PC-3 (cell line): ENCODE measurements at regions not wholly inside any gene's neighbourhood (a gene's known extent, or its start where the extent isn't known, plus 50 kb on each side); places are given as distances from the start of the nearest gene placed in this dataset.

Experiments used
- ATAC-seq: fragments of 200-7000 bp; cut with Tn5 transposase; 2 replicates; pipeline ENCODE4 v1.9.1; 2020; ENCODE audit warnings: mild to moderate bottlenecking, moderate library complexity
- BruUV-seq: library from RNA; stranded (reverse); fragments of 400-500 nt; replicated peaks from 2 replicates; lab custom pipeline; 2021; lab: Mats Ljungman, UMichigan
- CTCF ChIA-PET: fragments of 300-600 bp; sonication (Branson Sonifier 250); formaldehyde crosslinking; loops from one replicate; lab custom pipeline; 2022; ENCODE audit warnings: antibody characterized with exemption; lab: Charles Lee
- POLR2A ChIA-PET: fragments of 300-600 bp; sonication (Branson Sonifier 250); formaldehyde crosslinking; loops from one replicate; lab custom pipeline; 2022; ENCODE audit warnings: antibody characterized with exemption; ENCODE audit not compliant: unreplicated experiment; lab: Charles Lee
- DNase-seq: peaks from one replicate; pipeline ENCODE4 v3.0.0-alpha.2; 2015
- H2AFZ ChIP-seq: fragments of 300-600 bp; sonication (generic); 2 replicates; pipeline ENCODE4 v1.6.0; 2016; ENCODE audit warnings: antibody characterized with exemption, low read length
- H3F3A ChIP-seq: fragments of 300-600 bp; sonication (generic); one replicate; pipeline ENCODE4 v1.6.0; 2017; ENCODE audit warnings: antibody characterized with exemption, low read length, control low read depth, mild to moderate bottlenecking; ENCODE audit not compliant: unreplicated experiment
- H3K27ac ChIP-seq: fragments of 300-600 bp; sonication (generic); 2 replicates; pipeline ENCODE4 v1.5.1; 2016; ENCODE audit warnings: mild to moderate bottlenecking, low read length
- H3K27me3 ChIP-seq: fragments of 300-600 bp; sonication (generic); 2 replicates; pipeline ENCODE4 v1.6.1; 2016; ENCODE audit warnings: low read length, mixed read lengths
- H3K36me3 ChIP-seq: fragments of 300-600 bp; sonication (generic); 2 replicates; pipeline ENCODE4 v1.6.1; 2016; ENCODE audit warnings: low read depth, mixed run types, low read length, mixed read lengths
- H3K4me1 ChIP-seq: fragments of 300-600 bp; sonication (generic); 2 replicates; pipeline ENCODE4 v1.5.1; 2016; ENCODE audit warnings: low read length; ENCODE audit not compliant: insufficient read depth
- H3K4me2 ChIP-seq: fragments of 300-600 bp; sonication (generic); 2 replicates; pipeline ENCODE4 v1.6.0; 2016; ENCODE audit warnings: low read length
- H3K4me3 ChIP-seq: fragments of 300-600 bp; sonication (generic); 2 replicates; pipeline ENCODE4 v1.5.1; 2016; ENCODE audit warnings: mild to moderate bottlenecking, low read length, mixed read lengths
- H3K79me2 ChIP-seq: fragments of 300-600 bp; sonication (generic); 2 replicates; pipeline ENCODE4 v1.6.1; 2017; ENCODE audit warnings: low read length, mixed read lengths
- H3K9ac ChIP-seq: fragments of 300-600 bp; sonication (generic); 2 replicates; pipeline ENCODE4 v1.6.0; 2016; ENCODE audit warnings: mild to moderate bottlenecking, low read length
- H3K9me2 ChIP-seq: fragments of 300-600 bp; sonication (generic); replicated peaks from 2 replicates; pipeline ENCODE4 v1.6.1; 2016; ENCODE audit warnings: mixed run types, low read length, mixed read lengths
- H3K9me3 ChIP-seq: fragments of 300-600 bp; sonication (generic); 2 replicates; pipeline ENCODE4 v1.6.1; 2016; ENCODE audit warnings: low read length, mixed read lengths
- H4K20me1 ChIP-seq: fragments of 300-600 bp; sonication (generic); 2 replicates; pipeline ENCODE4 v1.6.1; 2016; ENCODE audit warnings: low read length, mixed read lengths
- EZH2 ChIP-seq: fragments of 300-600 bp; sonication (generic); IDR thresholded peaks from one replicate; pipeline ENCODE4 v1.6.1; 2017; ENCODE audit warnings: antibody characterized with exemption, mild to moderate bottlenecking, low read length; ENCODE audit not compliant: unreplicated experiment
- EZH2phosphoT487 ChIP-seq: fragments of 300-600 bp; sonication (generic); IDR thresholded peaks from 2 replicates; pipeline ENCODE4 v1.6.1; 2018; ENCODE audit warnings: mild to moderate bottlenecking, antibody characterized with exemption, low read length, borderline replicate concordance
- intact Hi-C: fragments of 100-400 bp; cut with micrococcal nuclease; formaldehyde crosslinking; loops from 2 replicates; pipeline ENCODE4 v1.9.0; 2023
- TF ChIP-seq, protein P1 (sequence below): fragments of 300-600 bp; sonication (generic); conservative IDR thresholded peaks from 2 replicates; pipeline ENCODE4 v1.5.1; 2017; ENCODE audit warnings: antibody characterized with exemption, low read depth, mild to moderate bottlenecking, low read length

DNA sequence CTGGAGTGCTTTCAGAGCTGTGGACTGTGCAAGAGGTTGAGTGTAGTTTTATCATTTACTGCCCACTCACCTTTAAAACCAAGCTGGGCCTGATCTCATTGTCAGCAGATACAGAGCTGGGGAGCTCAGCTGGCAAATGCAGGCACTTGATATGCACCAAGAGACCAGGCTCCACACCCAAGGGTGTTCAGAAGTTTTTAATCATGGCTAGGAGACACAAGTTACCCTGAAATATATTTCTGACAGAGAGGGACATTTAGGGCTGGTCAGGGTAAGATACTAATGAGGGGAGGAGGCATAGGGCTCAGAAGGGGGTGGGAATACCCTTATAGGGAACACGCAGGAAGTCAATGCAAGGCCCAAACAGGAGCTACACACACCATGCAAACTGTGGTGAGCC is 153.7 kb downstream of the ELAVL4 start:
- Histone ChIP-seq H3K9me2 (no peaks in the 10 kb centered on the region), H3F3A (no peaks in the 10 kb centered on the region), H3K4me1 (peaks cover 2% of the 10 kb centered on the region), H2AFZ (no peak overlapping the region), H4K20me1 (no peaks in the 10 kb centered on the region), H3K27ac (no peak overlapping the region), H3K27me3 (no peaks in the 10 kb centered on the region), H3K79me2 (no peaks in the 10 kb centered on the region), H3K4me2 (no peak overlapping the region), H3K9ac (no peak overlapping the region), H3K36me3 (no peaks in the 10 kb centered on the region), H3K4me3 (no peak overlapping the region), H3K9me3 (no peaks in the 10 kb centered on the region)
- no peak for ATAC-seq
- BruUV-seq = no TSS peak
- intact Hi-C loops = no loop called here
- CTCF ChIA-PET = no interaction called here
- no peak for DNase-seq
- no peak for TF ChIP-seq EZH2
- no peak for TF ChIP-seq EZH2phosphoT487
- TF ChIP-seq, protein P1, sequence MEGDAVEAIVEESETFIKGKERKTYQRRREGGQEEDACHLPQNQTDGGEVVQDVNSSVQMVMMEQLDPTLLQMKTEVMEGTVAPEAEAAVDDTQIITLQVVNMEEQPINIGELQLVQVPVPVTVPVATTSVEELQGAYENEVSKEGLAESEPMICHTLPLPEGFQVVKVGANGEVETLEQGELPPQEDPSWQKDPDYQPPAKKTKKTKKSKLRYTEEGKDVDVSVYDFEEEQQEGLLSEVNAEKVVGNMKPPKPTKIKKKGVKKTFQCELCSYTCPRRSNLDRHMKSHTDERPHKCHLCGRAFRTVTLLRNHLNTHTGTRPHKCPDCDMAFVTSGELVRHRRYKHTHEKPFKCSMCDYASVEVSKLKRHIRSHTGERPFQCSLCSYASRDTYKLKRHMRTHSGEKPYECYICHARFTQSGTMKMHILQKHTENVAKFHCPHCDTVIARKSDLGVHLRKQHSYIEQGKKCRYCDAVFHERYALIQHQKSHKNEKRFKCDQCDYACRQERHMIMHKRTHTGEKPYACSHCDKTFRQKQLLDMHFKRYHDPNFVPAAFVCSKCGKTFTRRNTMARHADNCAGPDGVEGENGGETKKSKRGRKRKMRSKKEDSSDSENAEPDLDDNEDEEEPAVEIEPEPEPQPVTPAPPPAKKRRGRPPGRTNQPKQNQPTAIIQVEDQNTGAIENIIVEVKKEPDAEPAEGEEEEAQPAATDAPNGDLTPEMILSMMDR = no peak
- POLR2A ChIA-PET = no interaction called here

DNA sequence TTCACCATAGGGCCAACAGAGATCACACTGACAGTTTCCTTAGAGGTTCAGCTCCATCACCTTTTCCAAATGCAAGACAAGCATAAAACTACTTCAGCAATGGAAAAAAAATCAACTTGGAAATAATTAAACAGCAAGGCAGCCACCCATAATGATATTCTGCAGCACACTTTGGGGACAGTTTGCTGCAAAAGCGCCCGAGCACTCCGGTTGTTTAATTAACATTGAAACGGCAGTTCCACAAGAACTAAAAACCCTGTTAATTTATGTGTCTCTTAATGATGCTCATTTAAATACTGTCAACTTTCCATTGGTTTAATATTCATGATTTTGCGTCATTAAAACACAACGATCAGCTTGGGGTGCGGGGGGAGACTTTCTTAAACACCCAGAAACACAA is 153.2 kb downstream of the ELAVL4 start:
- no peaks in the 10 kb centered on the region for H3K9me3 ChIP-seq

DNA sequence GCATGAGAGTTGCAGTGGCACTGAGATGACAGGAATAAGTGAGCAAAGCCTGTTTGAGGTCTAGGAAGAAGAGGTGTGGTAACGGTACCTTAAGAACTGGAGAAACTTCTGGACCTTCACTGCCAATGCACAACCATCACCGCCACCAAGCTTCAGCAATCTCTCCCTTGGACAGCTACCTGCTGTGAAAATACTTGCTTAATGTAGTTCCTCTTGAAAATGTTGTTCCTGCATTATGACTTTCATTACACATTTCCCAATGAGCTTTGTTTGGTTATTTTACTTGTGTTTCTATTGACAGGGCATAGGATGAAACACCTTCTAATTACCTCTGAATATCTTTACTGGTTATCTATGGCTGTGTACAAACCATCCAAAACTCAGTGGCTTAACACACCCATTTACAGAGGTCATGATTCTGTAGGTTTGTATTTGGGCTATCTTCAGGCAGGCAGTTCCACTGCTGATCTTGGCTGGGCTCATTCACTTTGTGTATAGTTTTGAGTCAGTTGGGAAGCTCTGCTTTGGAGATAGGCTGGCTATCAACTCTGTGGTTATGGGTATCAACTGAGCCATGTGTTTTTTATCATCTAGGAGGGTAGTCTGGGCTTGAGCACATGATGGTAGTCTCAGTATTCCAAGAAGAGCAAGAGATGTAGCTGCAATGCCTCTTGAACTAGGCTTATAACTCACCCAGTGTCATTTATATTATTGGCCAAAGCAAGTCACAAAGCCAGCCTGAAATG is 149.4 kb downstream of the ELAVL4 start:
- Histone ChIP-seq H3K4me1 (peaks cover 5% of the 10 kb centered on the region), H3K4me3 (no peak overlapping the region), H3K27ac (no peak overlapping the region), H3K9me2 (no peaks in the 10 kb centered on the region), H3K4me2 (no peak overlapping the region), H3F3A (no peaks in the 10 kb centered on the region), H3K36me3 (no peaks in the 10 kb centered on the region), H4K20me1 (no peaks in the 10 kb centered on the region), H2AFZ (no peak overlapping the region), H3K9me3 (no peaks in the 10 kb centered on the region), H3K9ac (no peak overlapping the region), H3K27me3 (no peaks in the 10 kb centered on the region), H3K79me2 (no peaks in the 10 kb centered on the region)
- no TSS peak for BruUV-seq
- ATAC-seq (no peak), DNase-seq (no peak)
- CTCF ChIA-PET = no interaction called here
- intact Hi-C loops = no loop called here
- TF ChIP-seq EZH2 (no peak), EZH2phosphoT487 (no peak)
- TF ChIP-seq, protein P1 = no peak
- POLR2A ChIA-PET = no interaction called here

More for the DNA sequence above, 153.2 kb downstream of the ELAVL4 start:
- Histone ChIP-seq H4K20me1 (no peaks in the 10 kb centered on the region), H3K79me2 (no peaks in the 10 kb centered on the region), H3F3A (no peaks in the 10 kb centered on the region), H3K4me3 (no peak overlapping the region), H3K4me1 (peaks cover 5% of the 10 kb centered on the region), H3K36me3 (no peaks in the 10 kb centered on the region), H3K27ac (no peak overlapping the region), H3K9me2 (no peaks in the 10 kb centered on the region), H3K27me3 (no peaks in the 10 kb centered on the region), H2AFZ (no peak overlapping the region), H3K4me2 (no peak overlapping the region), H3K9ac (no peak overlapping the region)
- no peak for TF ChIP-seq EZH2
- no peak for TF ChIP-seq EZH2phosphoT487
- TF ChIP-seq, protein P1 = no peak
- BruUV-seq = no TSS peak
- intact Hi-C loops = no loop called here
- ATAC-seq (no peak), DNase-seq (no peak)
- ChIA-PET POLR2A (no interaction called here), CTCF (no interaction called here)
